ENCODE measurements at regions not wholly inside any gene's neighbourhood (a gene's known extent, or its start where the extent isn't known, plus 50 kb on each side); places are given as distances from the start of the nearest gene placed in this dataset.

DNA sequence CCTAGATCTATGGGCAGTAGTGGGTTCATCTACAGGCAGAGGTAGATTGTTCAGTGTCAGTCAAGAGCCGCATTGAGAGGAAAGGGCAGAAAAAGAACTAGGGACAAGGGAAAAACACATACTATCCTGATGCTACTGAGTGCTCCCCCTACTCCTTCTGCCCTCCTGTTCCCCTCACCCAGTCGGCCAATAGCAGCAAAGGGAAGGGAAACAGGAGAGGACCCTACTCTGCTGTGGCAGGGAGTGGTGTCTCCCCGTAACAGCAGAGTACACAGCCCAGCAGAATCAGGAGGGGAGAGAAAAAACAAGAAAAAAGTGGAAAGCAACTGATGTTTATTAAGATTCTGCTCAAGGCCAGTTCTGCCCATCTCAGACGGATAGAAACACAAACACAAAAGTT lies 136.1 kb upstream of the CCDC150 start:
- Histone ChIP-seq H3K27me3 (no peaks in the 10 kb centered on the region), H3K27ac (no peak overlapping the region), H3K9me3 (replicated peaks in 1 of 3) (no peaks in the 10 kb centered on the region), H3K4me3 (no peak overlapping the region), H3K4me1 (replicated peaks in 1 of 2) (no peaks in the 10 kb centered on the region), H3K36me3 (replicated peaks in 1 of 2) (no peaks in the 10 kb centered on the region)
- 70 to 81% (median 77%) methylated on average over 4 of the region's 4 CpGs for WGBS, 4 donors
- intact Hi-C loops (cut with DNase I) = no loop called here
- TF ChIP-seq, protein P1, sequence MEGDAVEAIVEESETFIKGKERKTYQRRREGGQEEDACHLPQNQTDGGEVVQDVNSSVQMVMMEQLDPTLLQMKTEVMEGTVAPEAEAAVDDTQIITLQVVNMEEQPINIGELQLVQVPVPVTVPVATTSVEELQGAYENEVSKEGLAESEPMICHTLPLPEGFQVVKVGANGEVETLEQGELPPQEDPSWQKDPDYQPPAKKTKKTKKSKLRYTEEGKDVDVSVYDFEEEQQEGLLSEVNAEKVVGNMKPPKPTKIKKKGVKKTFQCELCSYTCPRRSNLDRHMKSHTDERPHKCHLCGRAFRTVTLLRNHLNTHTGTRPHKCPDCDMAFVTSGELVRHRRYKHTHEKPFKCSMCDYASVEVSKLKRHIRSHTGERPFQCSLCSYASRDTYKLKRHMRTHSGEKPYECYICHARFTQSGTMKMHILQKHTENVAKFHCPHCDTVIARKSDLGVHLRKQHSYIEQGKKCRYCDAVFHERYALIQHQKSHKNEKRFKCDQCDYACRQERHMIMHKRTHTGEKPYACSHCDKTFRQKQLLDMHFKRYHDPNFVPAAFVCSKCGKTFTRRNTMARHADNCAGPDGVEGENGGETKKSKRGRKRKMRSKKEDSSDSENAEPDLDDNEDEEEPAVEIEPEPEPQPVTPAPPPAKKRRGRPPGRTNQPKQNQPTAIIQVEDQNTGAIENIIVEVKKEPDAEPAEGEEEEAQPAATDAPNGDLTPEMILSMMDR (IDR thresholded peaks at IDR 0.05) = no peak
- TF ChIP-seq POLR2A (IDR thresholded peaks at IDR 0.05) = no peak
- no peak for DNase-seq

DNA sequence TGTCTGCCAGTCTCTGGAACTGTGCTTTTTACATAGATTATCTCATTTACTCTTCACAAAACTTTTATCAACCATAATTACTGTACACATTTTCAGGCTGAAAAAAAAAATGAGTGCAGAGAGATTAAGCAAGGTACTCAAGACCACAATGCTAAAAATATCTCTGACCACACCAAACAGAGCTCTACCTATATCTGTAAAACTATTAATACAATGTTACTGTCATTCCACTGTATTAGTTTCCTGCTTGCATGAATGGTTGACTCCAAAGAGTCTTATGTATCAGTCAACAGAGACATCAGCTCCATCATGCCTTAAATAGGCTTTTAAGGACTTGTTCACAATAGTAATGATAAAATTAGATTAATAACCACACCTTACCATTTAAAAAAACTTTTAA lies 134.7 kb upstream of the CCDC150 start:
- H3K27me3 ChIP-seq = no peaks in the 10 kb centered on the region
- H3K36me3 ChIP-seq (replicated peaks in 1 of 2) = no peaks in the 10 kb centered on the region
- H3K4me1 ChIP-seq (replicated peaks in 1 of 2) = no peaks in the 10 kb centered on the region
- intact Hi-C loops (cut with DNase I) = no loop called here
- no peaks in the 10 kb centered on the region for H3K9me3 ChIP-seq (replicated peaks in 1 of 3)
- no peak overlapping the region for H3K27ac ChIP-seq
- no peak overlapping the region for H3K4me3 ChIP-seq
- no peak for DNase-seq
- TF ChIP-seq POLR2A (IDR thresholded peaks at IDR 0.05) = no peak

DNA sequence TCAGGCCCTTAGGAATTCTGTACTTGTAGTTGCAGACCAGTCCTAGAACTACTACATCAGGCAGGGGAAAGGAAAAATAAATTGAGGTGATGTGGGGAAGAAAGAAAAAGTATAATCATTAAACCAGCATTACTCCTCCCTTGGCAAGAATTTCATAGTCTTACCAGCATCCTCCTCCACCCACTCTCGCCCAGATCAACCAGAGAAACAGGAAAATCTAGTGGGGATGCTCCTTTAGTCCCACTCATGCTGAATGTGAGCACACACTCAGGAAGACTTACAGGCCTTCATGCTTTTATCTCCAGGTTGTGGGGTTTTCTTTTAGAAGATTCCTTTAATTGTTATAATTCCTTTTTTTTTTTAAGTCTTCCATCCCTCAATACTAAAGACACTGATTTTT lies 129.3 kb upstream of the CCDC150 start:
- Histone ChIP-seq H3K36me3 (replicated peaks in 1 of 2) (no peaks in the 10 kb centered on the region), H3K27me3 (no peaks in the 10 kb centered on the region), H3K27ac (no peak overlapping the region), H3K9me3 (replicated peaks in 1 of 3) (no peaks in the 10 kb centered on the region), H3K4me3 (no peak overlapping the region), H3K4me1 (replicated peaks in 1 of 2) (no peaks in the 10 kb centered on the region)
- no peak for DNase-seq
- 70 to 82% (median 75%) methylated on average over 1 of the region's 1 CpG for WGBS, 4 donors
- intact Hi-C loops (cut with DNase I) = no loop called here
- TF ChIP-seq, protein P1 (IDR thresholded peaks at IDR 0.05) = no peak
- no peak for TF ChIP-seq POLR2A (IDR thresholded peaks at IDR 0.05)

DNA sequence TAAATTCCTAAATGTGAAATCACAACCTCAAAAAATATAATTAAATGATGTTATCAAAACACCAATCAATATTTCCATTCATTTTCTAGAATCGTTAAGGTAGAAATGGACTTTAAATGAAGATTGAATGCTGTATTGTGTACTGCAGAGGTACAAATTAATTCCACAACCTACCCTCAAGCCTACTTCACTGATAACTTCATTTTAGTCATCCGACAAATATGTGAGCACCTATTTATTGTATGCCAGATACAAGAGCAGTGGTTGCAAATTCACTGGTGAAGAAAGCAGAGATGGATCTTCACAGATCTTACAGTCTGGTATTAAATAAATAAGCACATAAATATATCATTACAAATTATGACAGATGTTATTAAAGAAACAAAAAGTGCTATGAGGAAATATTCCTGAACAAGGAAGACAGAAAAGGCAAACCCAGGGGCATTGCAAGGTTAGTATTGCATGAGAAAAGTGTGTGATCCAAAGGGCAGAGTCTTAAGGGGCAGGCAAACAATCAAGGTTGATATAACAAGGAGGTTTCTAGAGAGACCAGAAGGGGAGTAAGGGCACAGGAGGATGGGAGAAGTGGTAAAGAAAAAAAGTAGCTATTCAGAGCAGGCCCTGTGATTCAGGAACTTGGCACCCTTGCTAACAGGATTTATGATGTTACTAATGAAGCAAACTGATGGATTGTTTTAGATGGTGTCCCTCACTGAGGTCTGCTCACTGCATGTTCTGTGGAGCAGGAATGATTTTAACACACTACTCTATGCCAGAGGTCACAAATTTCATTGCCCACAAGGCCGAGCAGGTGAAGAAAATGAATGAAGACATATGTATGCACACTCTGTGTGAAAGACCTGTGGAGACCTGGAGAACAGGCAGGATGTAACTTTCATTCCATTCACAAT lies 128.0 kb upstream of the CCDC150 start:
- Histone ChIP-seq H3K9me3 (replicated peaks in 1 of 3) (no peaks in the 10 kb centered on the region), H3K27ac (no peak overlapping the region), H3K4me3 (no peak overlapping the region), H3K4me1 (replicated peaks in 1 of 2) (no peaks in the 10 kb centered on the region), H3K27me3 (no peaks in the 10 kb centered on the region), H3K36me3 (replicated peaks in 1 of 2) (no peaks in the 10 kb centered on the region)
- TF ChIP-seq, protein P1 (IDR thresholded peaks at IDR 0.05) = no peak
- no peak for TF ChIP-seq POLR2A (IDR thresholded peaks at IDR 0.05)
- DNase-seq = no peak
- 82 to 90% (median 85%) methylated on average over 3 of the region's 3 CpGs for whole genome bisulfite sequencing, 4 donors
- intact Hi-C loops (cut with DNase I) = no loop called here

Measured in adrenal gland (tissue), 9 donors.